Neural cell (in vitro differentiated cells): ENCODE measurements at regions not wholly inside any gene's neighbourhood (a gene's known extent, or its start where the extent isn't known, plus 50 kb on each side); places are given as distances from the start of the nearest gene placed in this dataset.

Experiments
- EP300 ChIP-seq: fragments of 450-650 bp; conservative IDR thresholded peaks from 2 replicates; pipeline ENCODE4 v1.6.1; 2014; ENCODE audit warnings: antibody characterized with exemption, mild to moderate bottlenecking, moderate library complexity; ENCODE audit not compliant: poor library complexity, severe bottlenecking
- EZH2 ChIP-seq: fragments of 200-600, 300-800 bp; shearing (Covaris generic), sonication (generic); IDR thresholded peaks from 2 replicates; pipeline ENCODE4 v1.6.1; 2014; ENCODE audit warnings: antibody characterized with exemption, low read length, borderline replicate concordance, mild to moderate bottlenecking; ENCODE audit not compliant: insufficient read depth, poor library complexity, severe bottlenecking
- MXI1 ChIP-seq: fragments of 450-650 bp; conservative IDR thresholded peaks from 2 replicates; pipeline ENCODE4 v1.6.1; 2014; ENCODE audit warnings: antibody characterized with exemption, mild to moderate bottlenecking; ENCODE audit not compliant: poor library complexity, severe bottlenecking
- POLR2AphosphoS5 ChIP-seq: IDR thresholded peaks from 2 replicates; pipeline ENCODE4 v1.6.1; 2012
- RAD21 ChIP-seq: fragments of 450-650 bp; conservative IDR thresholded peaks from 2 replicates; pipeline ENCODE4 v1.6.1; 2014; ENCODE audit warnings: antibody characterized with exemption, mild to moderate bottlenecking, moderate library complexity
- SMC3 ChIP-seq: fragments of 450-650 bp; conservative IDR thresholded peaks from 2 replicates; pipeline ENCODE4 v1.6.1; 2014; ENCODE audit warnings: antibody characterized with exemption, mild to moderate bottlenecking, moderate library complexity; ENCODE audit not compliant: poor library complexity
- TAF1 ChIP-seq: IDR thresholded peaks from 2 replicates; pipeline ENCODE4 v1.6.1; 2012; ENCODE audit warnings: low read depth
- TF ChIP-seq, protein P1 (sequence below): fragments of 450-650 bp; IDR thresholded peaks from 2 replicates; pipeline ENCODE4 v1.5.1; 2014; ENCODE audit warnings: antibody characterized with exemption, mild to moderate bottlenecking, moderate library complexity; ENCODE audit not compliant: poor library complexity, severe bottlenecking

GRCh38 chr5:60312098-60312497, 387.9 kb downstream of the DEPDC1B start:
- TF ChIP-seq, protein P1, sequence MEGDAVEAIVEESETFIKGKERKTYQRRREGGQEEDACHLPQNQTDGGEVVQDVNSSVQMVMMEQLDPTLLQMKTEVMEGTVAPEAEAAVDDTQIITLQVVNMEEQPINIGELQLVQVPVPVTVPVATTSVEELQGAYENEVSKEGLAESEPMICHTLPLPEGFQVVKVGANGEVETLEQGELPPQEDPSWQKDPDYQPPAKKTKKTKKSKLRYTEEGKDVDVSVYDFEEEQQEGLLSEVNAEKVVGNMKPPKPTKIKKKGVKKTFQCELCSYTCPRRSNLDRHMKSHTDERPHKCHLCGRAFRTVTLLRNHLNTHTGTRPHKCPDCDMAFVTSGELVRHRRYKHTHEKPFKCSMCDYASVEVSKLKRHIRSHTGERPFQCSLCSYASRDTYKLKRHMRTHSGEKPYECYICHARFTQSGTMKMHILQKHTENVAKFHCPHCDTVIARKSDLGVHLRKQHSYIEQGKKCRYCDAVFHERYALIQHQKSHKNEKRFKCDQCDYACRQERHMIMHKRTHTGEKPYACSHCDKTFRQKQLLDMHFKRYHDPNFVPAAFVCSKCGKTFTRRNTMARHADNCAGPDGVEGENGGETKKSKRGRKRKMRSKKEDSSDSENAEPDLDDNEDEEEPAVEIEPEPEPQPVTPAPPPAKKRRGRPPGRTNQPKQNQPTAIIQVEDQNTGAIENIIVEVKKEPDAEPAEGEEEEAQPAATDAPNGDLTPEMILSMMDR: no peak
- TF ChIP-seq TAF1 (no peak), POLR2AphosphoS5 (no peak), EZH2 (no peak), SMC3 (no peak), RAD21 (no peak), EP300 (no peak), MXI1 (no peak)
